IMR-90 (cell line): ENCODE measurements at regions not wholly inside any gene's neighbourhood (a gene's known extent, or its start where the extent isn't known, plus 50 kb on each side); places are given as distances from the start of the nearest gene placed in this dataset.
"Not testable (repeated sequence)": the region's sequence is repeated elsewhere in the genome, so short reads cannot be mapped to it uniquely, and the experiment has no call there.

ENCODE experiments used
- ATAC-seq: fragments of 200-7000 bp; cut with Tn5 transposase; 2 replicates; pipeline ENCODE4 v1.9.1; 2020; ENCODE audit warnings: low read depth, mild to moderate bottlenecking, moderate library complexity
- BruUV-seq: library from RNA; stranded (reverse); fragments of 400-500 nt; replicated peaks from 2 replicates; lab custom pipeline; 2021; lab: Mats Ljungman, UMichigan
- CTCF ChIA-PET: fragments of 300-600 bp; formaldehyde crosslinking; extraction: SDS; loops from one replicate; lab custom pipeline; 2021; ENCODE audit warnings: antibody characterized with exemption; lab: Yijun Ruan, JAX
- POLR2A ChIA-PET: fragments of 300-600 bp; sonication (Branson Sonifier 250); formaldehyde crosslinking; loops from one replicate; lab custom pipeline; 2022; ENCODE audit warnings: antibody characterized with exemption; ENCODE audit not compliant: unreplicated experiment; lab: Charles Lee
- DNase-seq: peaks from one replicate; pipeline ENCODE4 v3.0.0; 2013
- H2AFZ ChIP-seq: replicated peaks from 2 replicates; pipeline ENCODE3; 2013; ENCODE audit warnings: low read length, mild to moderate bottlenecking; ENCODE audit not compliant: poor library complexity
- H2AK5ac ChIP-seq: 2 replicates; pipeline ENCODE4 v1.6.1; 2013; ENCODE audit warnings: low read depth, low read length, inconsistent platforms
- H2AK9ac ChIP-seq: replicated peaks from 2 replicates; pipeline ENCODE3; 2013; ENCODE audit warnings: mild to moderate bottlenecking, low read depth, low read length, moderate library complexity; ENCODE audit not compliant: poor library complexity
- H2BK120ac ChIP-seq: 2 replicates; pipeline ENCODE4 v1.6.1; 2013; ENCODE audit warnings: low read depth, low read length, inconsistent platforms
- H2BK15ac ChIP-seq: 3 replicates; pipeline ENCODE4 v1.6.1; 2013; ENCODE audit warnings: low read depth, low read length, inconsistent platforms
- H2BK20ac ChIP-seq: 2 replicates; pipeline ENCODE4 v1.6.1; 2013; ENCODE audit warnings: low read depth, mild to moderate bottlenecking, inconsistent platforms, low read length, moderate library complexity
- H2BK5ac ChIP-seq: 2 replicates; pipeline ENCODE4 v1.6.1; 2013; ENCODE audit warnings: mild to moderate bottlenecking, low read depth, low read length, inconsistent platforms; ENCODE audit not compliant: poor library complexity, severe bottlenecking
- H3K14ac ChIP-seq: replicated peaks from 2 replicates; pipeline ENCODE4 v1.6.1; 2013; ENCODE audit warnings: low read depth, low read length, inconsistent platforms
- H3K18ac ChIP-seq: 2 replicates; pipeline ENCODE4 v1.6.1; 2013; ENCODE audit warnings: low read depth, low read length, control low read depth
- H3K23ac ChIP-seq: 2 replicates; pipeline ENCODE4 v1.6.1; 2013; ENCODE audit warnings: low read depth, low read length, inconsistent platforms
- H3K27ac ChIP-seq: 2 replicates; pipeline ENCODE4 v1.5.1; 2013; ENCODE audit warnings: mild to moderate bottlenecking, control low read depth, low read length; ENCODE audit not compliant: insufficient read depth
- H3K27me3 ChIP-seq: 2 replicates; pipeline ENCODE4 v1.6.1; 2013; ENCODE audit warnings: low read length; ENCODE audit not compliant: control insufficient read depth, insufficient read depth
- H3K36me3 ChIP-seq: 2 replicates; pipeline ENCODE4 v1.6.1; 2013; ENCODE audit warnings: low read length, mixed read lengths; ENCODE audit not compliant: control insufficient read depth, insufficient read depth
- H3K4ac ChIP-seq: 2 replicates; pipeline ENCODE4 v1.6.1; 2013; ENCODE audit warnings: low read depth, low read length, inconsistent platforms
- H3K4me1 ChIP-seq: 2 replicates; pipeline ENCODE4 v1.6.1; 2013; ENCODE audit warnings: low read length, mixed read lengths; ENCODE audit not compliant: control insufficient read depth, insufficient read depth
- H3K4me2 ChIP-seq: 2 replicates; pipeline ENCODE4 v1.6.1; 2013; ENCODE audit warnings: low read depth, mild to moderate bottlenecking, control low read depth, low read length, moderate library complexity
- H3K4me3 ChIP-seq: 2 replicates; pipeline ENCODE4 v1.5.1; 2013; ENCODE audit warnings: low read depth, mild to moderate bottlenecking, control low read depth, low read length, moderate library complexity; ENCODE audit not compliant: insufficient read depth
- H3K56ac ChIP-seq: 2 replicates; pipeline ENCODE4 v1.6.1; 2013; ENCODE audit warnings: low read length, inconsistent platforms; ENCODE audit not compliant: insufficient read depth; ENCODE audit errors: extremely low read depth
- H3K79me1 ChIP-seq, 2 experiments: 2 replicates each; pipeline ENCODE4 v1.6.1; 2013; ENCODE audit warnings: low read length in 2 of 2, inconsistent platforms in 1 of 2, low read depth in 1 of 2
- H3K9ac ChIP-seq: 2 replicates; pipeline ENCODE4 v1.6.1; 2013; ENCODE audit warnings: low read depth, low read length, control low read depth
- H3K9me1 ChIP-seq: 2 replicates; pipeline ENCODE4 v1.6.1; 2013; ENCODE audit warnings: low read length, inconsistent platforms; ENCODE audit not compliant: insufficient read depth
- H3K9me3 ChIP-seq: 2 replicates; pipeline ENCODE4 v1.6.1; 2013; ENCODE audit warnings: low read length; ENCODE audit not compliant: control insufficient read depth, insufficient read depth
- H4K20me1 ChIP-seq: 2 replicates; pipeline ENCODE4 v1.6.1; 2013; ENCODE audit warnings: low read length, inconsistent platforms; ENCODE audit not compliant: insufficient read depth
- H4K5ac ChIP-seq: 2 replicates; pipeline ENCODE4 v1.6.1; 2013; ENCODE audit warnings: mild to moderate bottlenecking, low read depth, low read length, control low read depth
- H4K8ac ChIP-seq, 2 experiments: 2 replicates each; pipeline ENCODE4 v1.6.1; 2013; ENCODE audit warnings: low read depth in 2 of 2, low read length in 2 of 2, control low read depth in 1 of 2, inconsistent platforms in 1 of 2
- H4K91ac ChIP-seq: 2 replicates; pipeline ENCODE4 v1.6.1; 2013; ENCODE audit warnings: low read depth, low read length, inconsistent platforms; ENCODE audit not compliant: insufficient read depth
- WGBS, 2 experiments: methylation state at CpG; one replicate each; pipeline versions ENCODE4 v1.1.5 to v1.1.7; 2013; ENCODE audit warnings: missing lambda C conversion rate in 2 of 2; ENCODE audit not compliant: insufficient read length in 1 of 2; ENCODE audit errors: extremely low coverage in 2 of 2; 5-methylcytosine and 5-hydroxymethylcytosine counted together
- dilution Hi-C: fragments of 300-500 bp; cut with HindIII; formaldehyde crosslinking; loops from one replicate; pipeline ENCODE4 v1.14.3; 2018; ENCODE audit warnings: low sequenced_read_pairs; ENCODE audit not compliant: unreplicated experiment
- in situ Hi-C: fragments of 300-500 bp; cut with MboI; formaldehyde crosslinking; loops from 3 replicates; pipeline ENCODE4 v1.14.3; 2019; ENCODE audit warnings: low sequenced_read_pairs, inconsistent platforms, mixed read lengths
- intact Hi-C: fragments of 100-400 bp; cut with micrococcal nuclease; formaldehyde crosslinking; loops from 2 replicates; pipeline ENCODE4 v1.10.0; 2022

DNA sequence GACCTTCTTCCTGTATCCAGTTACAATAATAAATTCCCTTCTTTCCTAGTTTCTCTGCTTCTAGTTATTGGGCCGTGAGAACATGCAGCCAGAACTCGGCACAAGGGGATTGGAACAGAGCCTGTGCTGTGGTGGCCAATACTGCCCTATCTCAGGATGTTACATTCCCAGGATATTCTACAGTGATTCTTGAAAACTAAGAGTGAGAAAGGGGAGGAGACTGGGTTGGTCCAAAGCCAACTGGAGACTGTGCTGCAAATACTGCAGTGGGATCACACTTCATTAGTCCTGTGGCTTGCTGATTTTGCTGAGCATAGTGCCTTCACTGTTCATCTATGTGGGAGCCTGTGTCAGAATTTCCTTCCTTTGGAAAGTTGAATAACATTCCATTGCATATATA, 456.8 kb downstream of the RPIA start:
- dilution Hi-C loops, H3K79me1 ChIP-seq, H3K4me2 ChIP-seq, H4K5ac ChIP-seq, H3K36me3 ChIP-seq, H4K20me1 ChIP-seq, H2BK5ac ChIP-seq, H3K9me3 ChIP-seq, H4K8ac ChIP-seq, H3K18ac ChIP-seq, H4K91ac ChIP-seq, H3K9me1 ChIP-seq, POLR2A ChIA-PET, DNase-seq, CTCF ChIA-PET, H3K4ac ChIP-seq, H3K9ac ChIP-seq, H2BK120ac ChIP-seq, H3K4me1 ChIP-seq, H3K23ac ChIP-seq, H2AK5ac ChIP-seq, BruUV-seq, H3K27ac ChIP-seq, H3K56ac ChIP-seq, H2BK20ac ChIP-seq, H3K4me3 ChIP-seq, H2BK15ac ChIP-seq, H3K14ac ChIP-seq, H2AK9ac ChIP-seq, ATAC-seq, in situ Hi-C loops, H3K27me3 ChIP-seq, intact Hi-C loops, H2AFZ ChIP-seq: not testable (repeated sequence)
- WGBS, 2 experiments: no CpG with 5 or more reads among the region's 2 CpGs

DNA sequence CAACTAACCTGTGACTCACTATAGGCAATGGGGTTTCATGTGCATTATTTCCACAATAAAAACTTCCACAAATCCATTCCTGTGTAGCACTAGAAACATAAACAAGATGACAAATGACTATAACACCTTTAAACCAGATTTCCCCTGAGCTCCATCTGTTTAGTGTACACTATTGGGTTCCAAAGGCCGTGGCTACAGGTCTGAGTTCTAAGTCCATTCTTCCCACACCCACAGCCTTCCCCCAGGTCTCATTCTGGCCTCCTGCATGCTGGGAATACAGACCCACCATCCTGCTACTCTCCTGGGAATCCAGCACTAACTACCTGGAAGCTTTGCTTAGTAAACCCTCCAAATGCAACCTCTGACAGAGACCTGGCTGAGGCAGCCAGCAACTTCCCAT, 460.2 kb downstream of the RPIA start:
- ATAC-seq, H3K9ac ChIP-seq, H3K4me3 ChIP-seq, H2AFZ ChIP-seq, H3K79me1 ChIP-seq, H2BK5ac ChIP-seq, H3K9me1 ChIP-seq, H2BK120ac ChIP-seq, H3K56ac ChIP-seq, H4K8ac ChIP-seq, H2AK9ac ChIP-seq, H2BK20ac ChIP-seq, H3K9me3 ChIP-seq, H4K5ac ChIP-seq, H3K14ac ChIP-seq, H3K18ac ChIP-seq, H3K4me2 ChIP-seq, DNase-seq, H3K4ac ChIP-seq, in situ Hi-C loops, H3K36me3 ChIP-seq, POLR2A ChIA-PET, H4K20me1 ChIP-seq, H4K91ac ChIP-seq, H3K4me1 ChIP-seq, H2BK15ac ChIP-seq, BruUV-seq, H3K27ac ChIP-seq, H3K27me3 ChIP-seq, H3K23ac ChIP-seq, CTCF ChIA-PET, dilution Hi-C loops, H2AK5ac ChIP-seq: not testable (repeated sequence)
- no CpG with 5 or more reads among the region's 1 CpG for WGBS, 2 experiments
- intact Hi-C loops: loop anchor here (5.0 kb wide), 1 partner anchor 269 kb away; no protein-coding TSS in a partner anchor
